DMS153 treated with DMSO at 0.1 percent for 48 hours (cell line): ENCODE measurements at regions not wholly inside any gene's neighbourhood (a gene's known extent, or its start where the extent isn't known, plus 50 kb on each side); places are given as distances from the start of the nearest gene placed in this dataset.

Experiments
- DNase-seq: peaks from one replicate; lab custom pipeline; 2025; ENCODE audit not compliant: unreplicated experiment; lab: John Stamatoyannopoulos, UW

DNA sequence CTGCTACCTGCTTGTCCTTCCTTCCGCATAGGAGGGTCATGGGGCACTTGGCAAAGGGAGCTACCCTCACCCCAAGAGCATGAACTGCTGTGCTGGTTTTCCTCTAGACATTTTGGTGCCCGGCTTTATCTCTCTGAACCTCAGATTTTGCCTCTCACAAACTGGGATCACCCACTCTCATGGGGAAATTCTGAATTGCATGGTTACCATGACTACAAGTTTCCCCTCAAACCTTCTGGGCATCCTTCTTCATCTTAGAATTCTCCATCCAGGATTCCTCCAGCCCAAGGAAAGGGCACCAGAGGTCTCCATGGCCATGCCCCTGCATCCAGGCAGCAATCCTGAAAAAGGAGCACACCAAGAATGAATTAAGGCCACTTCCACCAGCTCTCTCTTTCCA, 180.1 kb upstream of the NECTIN1 start:
- no peak for DNase-seq

GRCh38 chr11:119908573-119908904, 179.5 kb upstream of the NECTIN1 start:
- DNase-seq = no peak

DNA sequence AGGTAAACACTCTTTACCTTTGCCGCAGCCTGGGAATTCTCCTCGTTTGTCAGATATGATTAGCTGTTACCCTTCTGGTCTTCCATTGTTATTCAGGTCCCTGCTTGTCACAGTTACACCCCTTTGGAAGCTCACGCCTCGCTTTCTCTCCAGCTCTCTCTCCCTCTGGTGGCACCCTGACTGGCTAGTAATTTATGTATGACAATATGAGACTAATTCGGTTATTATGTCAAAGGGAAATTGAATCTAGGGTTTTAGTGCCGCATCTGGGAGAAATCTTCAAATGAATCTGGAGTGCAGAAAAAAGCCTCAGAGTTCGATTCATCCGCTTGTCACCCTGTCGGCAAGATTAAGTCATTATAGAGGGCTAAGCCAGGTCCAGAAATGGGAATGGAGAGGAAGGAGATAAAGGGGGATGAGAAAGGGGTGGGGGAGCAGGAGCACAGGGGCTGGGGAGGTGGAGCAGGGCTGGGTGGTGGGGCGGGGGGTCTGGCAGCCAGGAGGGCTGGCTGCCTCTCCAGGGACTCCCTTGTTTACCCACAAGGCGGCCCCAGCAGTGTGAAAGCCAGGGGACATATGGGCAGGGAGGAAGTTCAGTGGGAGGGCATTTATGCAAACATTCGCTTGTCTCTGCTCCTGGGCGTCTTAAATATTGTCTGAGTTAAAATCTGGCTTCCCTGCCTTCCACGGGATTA, 179.0 kb upstream of the NECTIN1 start:
- peak; percentile 42 for DNase-seq

GRCh38 chr11:119907122-119907851, 178.3 kb upstream of the NECTIN1 start:
- no peak for DNase-seq

GRCh38 chr11:119906376-119906775, 177.4 kb upstream of the NECTIN1 start:
- DNase-seq = no peak

GRCh38 chr11:119905162-119905561, 176.2 kb upstream of the NECTIN1 start:
- no peak for DNase-seq

DNA sequence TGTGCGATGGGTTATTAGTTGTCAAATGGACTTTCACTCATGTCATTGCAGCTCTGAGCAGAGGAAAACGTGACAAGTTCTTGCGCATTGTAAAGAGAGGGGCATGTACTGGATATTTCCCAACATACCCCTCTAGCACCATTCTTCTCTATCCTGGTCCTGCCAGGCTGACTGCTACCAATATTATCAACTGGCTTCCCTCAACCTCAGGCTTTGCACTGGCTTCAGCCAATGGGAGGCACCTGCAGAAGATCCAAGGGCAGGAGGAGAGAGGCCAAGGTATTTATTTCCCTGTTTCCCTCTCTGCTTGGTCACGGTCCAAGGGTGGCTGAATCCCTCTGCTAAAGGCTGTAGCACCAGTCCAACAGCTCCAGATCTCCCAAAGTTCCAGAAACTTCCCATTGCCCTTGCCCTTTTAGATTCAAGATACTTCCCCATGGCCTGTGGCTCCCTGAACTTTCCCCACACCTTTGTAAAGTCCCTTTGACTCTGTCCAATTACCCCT, 175.6 kb upstream of the NECTIN1 start:
- DNase-seq = no peak

- no peak for DNase-seq
Observed at GRCh38 chr11:119903821-119904220, 174.8 kb upstream of the NECTIN1 start.

DNA sequence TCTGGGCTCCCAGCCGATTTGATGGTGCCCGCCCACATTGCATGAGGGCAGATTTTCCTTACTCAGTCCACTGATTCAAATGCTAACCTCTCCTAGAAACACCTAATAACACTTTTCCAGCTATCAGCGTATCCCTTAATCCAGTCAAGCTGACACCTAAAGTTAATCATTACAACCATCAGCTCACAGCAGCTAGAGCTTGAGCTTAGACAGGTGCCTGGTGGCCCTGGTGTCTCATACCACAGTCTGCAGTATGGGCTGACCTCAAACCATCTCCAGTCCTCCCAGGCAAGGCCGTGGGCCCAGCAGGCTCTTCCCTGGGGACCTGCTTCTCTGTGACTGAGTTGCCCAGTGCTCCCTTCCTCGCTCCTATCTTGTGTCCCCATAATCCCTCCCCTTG, 174.4 kb upstream of the NECTIN1 start:
- no peak for DNase-seq

DNA sequence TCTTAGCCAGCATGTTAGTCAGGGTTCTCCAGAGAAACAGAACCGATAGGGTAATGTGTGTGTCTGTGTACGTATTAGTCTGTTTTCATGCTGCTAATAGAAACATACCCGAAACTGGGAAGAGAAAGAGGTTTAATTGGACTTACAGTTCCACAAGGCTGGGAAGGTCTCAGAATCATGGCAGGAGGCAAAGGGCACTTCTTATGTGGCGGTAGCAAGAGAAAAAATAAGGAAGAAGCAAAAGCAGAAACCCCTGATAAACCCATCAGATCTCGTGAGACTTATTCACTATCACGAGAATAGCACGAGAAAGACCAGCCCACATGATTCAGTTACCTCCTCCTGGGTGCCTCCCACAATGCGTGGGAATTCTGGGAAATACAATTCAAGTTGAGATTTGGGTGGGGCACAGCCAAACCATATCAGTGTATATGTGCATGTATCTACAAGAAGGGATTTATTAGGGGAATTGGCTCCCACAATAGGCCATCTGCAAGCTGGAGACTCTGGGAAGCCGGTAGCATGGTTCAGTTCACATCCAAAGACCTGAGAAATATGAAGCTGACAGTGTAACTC, 173.7 kb upstream of the NECTIN1 start:
- no peak for DNase-seq

DNA sequence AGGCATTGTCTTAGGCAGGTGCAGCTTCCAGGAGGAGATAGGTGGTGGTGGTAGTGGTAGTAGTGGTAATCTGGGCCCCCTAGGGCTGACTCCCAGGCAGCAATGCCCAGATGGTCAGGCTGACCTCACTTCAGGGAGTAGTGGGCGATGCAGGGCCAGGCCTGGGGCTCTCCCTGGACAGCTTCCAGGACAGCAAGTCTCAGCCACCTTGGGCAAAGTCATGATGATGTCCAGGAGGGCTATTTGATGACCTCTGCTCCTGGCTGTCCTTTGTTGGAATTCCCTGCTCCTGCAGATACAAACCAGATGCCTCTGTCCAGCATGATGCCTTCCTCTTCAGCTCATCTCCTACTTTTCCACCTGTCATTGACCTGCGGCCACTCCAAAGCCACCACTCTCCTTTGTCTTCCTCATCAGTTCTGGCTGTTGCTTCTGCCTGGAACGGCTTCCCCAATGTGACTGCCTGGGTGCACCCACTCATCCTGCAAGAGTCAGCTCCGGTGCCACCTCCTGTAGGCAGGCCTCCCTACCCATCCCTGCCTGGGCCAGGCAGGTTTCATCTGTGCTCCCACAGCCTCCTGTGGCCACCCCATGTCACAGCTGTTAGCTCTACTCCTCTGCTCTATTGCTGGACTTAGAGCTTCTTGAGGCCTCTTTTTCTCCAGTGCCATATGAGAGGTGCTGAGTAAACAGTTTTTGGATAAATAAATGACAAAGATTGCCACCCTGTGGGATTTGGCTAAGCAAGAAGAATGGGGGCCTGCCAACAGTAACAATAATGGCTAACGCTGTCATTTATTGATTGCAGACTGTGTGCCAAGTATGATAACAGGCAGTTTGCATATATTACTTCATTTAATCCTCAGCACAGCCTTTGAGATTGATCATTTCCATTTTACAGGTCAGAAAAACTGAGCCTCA, 172.9 kb upstream of the NECTIN1 start:
- DNase-seq = no peak

DNA sequence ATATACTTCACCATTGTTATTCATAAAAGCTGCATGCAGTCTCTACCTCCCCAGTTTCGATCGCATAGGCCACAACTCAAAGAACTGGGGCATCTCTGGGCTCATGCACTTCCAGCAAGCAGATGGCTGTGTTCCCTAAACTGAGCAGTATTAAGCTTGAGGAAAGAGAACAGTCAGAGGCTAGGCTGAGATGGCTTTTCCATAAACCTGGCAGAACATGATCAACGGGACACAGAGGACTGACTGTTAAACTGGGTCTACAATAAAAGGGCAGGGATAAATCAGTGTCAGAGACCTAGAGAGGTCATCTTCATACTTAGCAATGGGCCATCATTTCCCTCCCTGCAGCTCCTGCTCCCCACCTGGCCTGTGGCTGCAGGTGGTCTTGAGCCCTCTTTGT, 171.0 kb upstream of the NECTIN1 start:
- DNase-seq = no peak

GRCh38 chr11:119897576-119897975, 168.6 kb upstream of the NECTIN1 start:
- DNase-seq = no peak

GRCh38 chr11:119897046-119897440, 168.0 kb upstream of the NECTIN1 start:
- no peak for DNase-seq

DNA sequence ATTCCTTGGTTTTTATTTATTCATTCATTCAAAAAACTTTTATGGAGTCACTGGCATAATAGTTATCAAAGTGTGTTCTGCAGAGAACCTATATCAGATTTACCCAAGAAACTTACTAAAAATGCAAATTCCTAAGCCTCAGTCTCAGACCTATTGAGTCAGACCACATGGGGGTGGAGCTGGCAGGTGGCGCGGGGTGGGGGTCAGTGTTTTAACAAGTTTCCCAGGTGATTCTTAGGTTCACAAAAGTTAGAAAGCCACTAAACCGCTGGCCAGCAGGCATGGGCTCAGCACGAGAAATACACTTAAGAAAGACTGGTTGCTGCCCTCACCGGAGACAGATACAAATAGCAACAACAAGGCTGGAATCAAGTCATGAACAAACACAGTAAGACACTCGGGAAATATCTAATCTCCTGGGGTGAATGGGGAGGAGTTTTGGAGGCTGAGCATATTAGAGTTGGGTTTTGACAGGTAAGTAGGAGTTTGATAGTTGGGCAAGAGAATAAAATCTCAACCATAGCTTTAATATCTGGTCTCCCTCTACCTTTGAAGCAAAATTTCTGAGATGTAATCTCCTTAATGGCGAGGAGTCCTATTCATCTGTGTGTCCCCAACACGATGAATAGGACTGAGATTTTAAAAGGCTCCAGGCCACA, 167.5 kb upstream of the NECTIN1 start:
- DNase-seq = no peak

DNA sequence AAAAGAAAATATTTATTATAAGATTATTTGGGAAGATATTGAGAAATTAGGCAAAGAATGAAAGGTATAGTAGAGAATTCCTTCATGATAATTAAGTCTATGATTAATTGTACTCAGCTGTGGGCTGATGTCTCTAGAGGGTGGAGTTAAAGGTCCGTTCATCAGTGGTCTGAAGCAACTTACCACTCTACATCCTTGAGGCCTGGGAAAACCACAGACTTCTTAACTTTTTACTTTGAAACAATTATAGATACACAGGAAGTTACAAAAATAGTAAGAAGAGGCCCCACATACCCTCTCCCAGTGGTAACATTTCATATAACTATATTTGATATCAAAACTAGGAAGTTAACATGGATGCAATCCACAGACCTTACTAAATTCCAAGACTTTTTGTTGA, 167.0 kb upstream of the NECTIN1 start:
- DNase-seq = no peak

GRCh38 chr11:119894916-119895315, 165.9 kb upstream of the NECTIN1 start:
- DNase-seq = no peak

DNA sequence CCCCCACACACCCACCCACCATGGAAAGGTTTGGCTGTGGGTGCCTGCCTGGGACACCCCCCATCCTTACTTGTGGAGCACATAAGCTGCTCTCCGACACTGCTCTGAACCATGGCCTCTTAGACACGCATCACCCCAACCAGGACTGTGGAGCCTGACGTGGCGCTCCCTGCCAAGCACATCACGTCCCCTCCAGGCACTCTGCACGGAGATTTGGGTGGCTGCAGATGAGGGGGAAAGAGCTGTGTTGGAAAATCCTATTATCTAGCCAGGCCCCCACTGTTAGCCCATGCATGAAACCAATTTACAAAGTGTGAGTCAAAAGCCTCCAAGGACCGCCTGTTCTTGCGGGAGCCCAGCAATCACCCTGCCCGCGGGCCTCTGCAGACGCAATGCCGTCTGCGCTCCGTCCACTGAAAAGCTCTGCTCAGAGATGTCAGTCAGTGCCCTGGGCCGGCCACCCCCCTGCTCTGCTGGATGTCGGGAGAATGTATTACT, 163.4 kb upstream of the NECTIN1 start:
- DNase-seq = no peak

DNA sequence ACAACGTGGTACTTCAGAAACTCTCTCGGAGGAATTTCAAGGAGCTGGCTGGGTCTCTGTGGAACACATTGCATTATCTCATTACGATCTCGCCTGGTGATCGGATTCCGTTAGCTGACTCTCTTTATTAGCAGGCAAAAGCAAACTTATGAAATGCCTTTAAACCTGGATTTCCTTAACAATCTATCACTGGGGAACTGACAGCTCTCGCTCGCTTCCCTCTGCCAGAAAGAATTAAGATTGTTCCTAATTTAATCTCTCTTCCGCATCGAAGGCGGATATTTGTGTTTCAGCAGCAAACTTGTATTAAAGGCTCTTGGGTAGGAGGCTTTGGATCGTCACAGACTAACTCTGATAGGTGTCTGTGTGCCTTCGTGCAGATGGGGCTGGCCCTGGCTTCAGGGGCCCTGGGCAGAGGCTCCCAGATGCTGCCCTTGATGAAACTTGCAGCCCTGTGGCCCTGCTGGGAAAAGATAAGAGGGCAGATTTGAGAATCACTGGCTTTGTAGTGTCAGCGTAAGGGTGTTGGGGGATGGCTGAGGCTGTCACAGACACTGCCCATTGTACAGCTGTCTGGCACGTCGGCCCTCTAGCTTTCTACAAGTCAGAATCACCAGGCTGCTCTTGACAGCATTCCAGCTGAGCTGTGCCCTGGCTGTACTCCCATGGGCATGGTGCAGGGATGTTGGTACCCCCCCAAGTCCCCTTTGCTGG, 162.2 kb upstream of the NECTIN1 start:
- no peak for DNase-seq

DNA sequence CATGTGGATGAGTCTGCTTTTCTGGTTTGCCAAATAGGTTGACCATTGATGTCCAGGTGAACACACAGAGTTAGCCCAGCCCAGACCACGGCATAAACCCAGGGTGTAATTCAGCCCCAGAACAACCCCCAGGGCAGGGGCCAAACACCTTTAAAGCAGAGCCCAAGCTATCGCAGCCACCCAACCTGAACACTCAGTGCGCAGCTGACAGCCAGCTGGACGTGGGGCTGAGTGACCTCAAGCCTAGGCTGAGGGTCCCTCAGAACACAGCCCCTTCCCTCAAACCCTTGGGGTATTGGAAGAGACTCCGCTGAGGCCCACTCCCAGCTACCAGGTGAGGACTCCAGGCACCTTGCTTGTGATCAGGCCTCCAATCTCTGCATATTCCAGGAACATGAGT, 161.5 kb upstream of the NECTIN1 start:
- DNase-seq = no peak
